Hepatocyte (in vitro differentiated cells): ENCODE measurements at regions not wholly inside any gene's neighbourhood (a gene's known extent, or its start where the extent isn't known, plus 50 kb on each side); places are given as distances from the start of the nearest gene placed in this dataset.

Experiments used
- DNase-seq: peaks from one replicate; pipeline ENCODE4 v3.0.0-alpha.2; 2016; ENCODE audit warnings: low spot score
- H2AFZ ChIP-seq: fragments of 200-600 bp; sonication (generic); 2 replicates; pipeline ENCODE4 v1.6.0; 2016; ENCODE audit warnings: antibody characterized with exemption, mild to moderate bottlenecking
- H3K27ac ChIP-seq: fragments of 200-600 bp; sonication (generic); 2 replicates; pipeline ENCODE4 v1.5.1; 2016; ENCODE audit warnings: mild to moderate bottlenecking
- H3K27me3 ChIP-seq: fragments of 200-600 bp; sonication (generic); 2 replicates; pipeline ENCODE4 v1.6.1; 2016
- H3K36me3 ChIP-seq: fragments of 200-600 bp; sonication (generic); replicated peaks from 2 replicates; pipeline ENCODE4 v1.5.1; 2016; ENCODE audit warnings: low read depth; ENCODE audit not compliant: insufficient read depth
- H3K4me1 ChIP-seq: fragments of 200-600 bp; sonication (generic); 2 replicates; pipeline ENCODE4 v1.5.1; 2016; ENCODE audit warnings: mild to moderate bottlenecking, moderate library complexity; ENCODE audit not compliant: insufficient read depth
- H3K4me2 ChIP-seq: fragments of 200-600 bp; sonication (generic); 2 replicates; pipeline ENCODE4 v1.6.0; 2016
- H3K4me3 ChIP-seq: fragments of 200-600 bp; sonication (generic); 2 replicates; pipeline ENCODE4 v1.5.1; 2016; ENCODE audit warnings: mild to moderate bottlenecking
- H3K79me2 ChIP-seq: fragments of 200-600 bp; sonication (generic); 2 replicates; pipeline ENCODE4 v1.6.0; 2017; ENCODE audit warnings: mild to moderate bottlenecking
- H3K9me2 ChIP-seq: fragments of 200-600 bp; sonication (generic); replicated peaks from 2 replicates; pipeline ENCODE4 v1.6.0; 2017; ENCODE audit warnings: mild to moderate bottlenecking; ENCODE audit not compliant: insufficient read depth
- H3K9me3 ChIP-seq: fragments of 200-600 bp; sonication (generic); 2 replicates; pipeline ENCODE4 v1.5.1; 2016; ENCODE audit warnings: low read depth, mild to moderate bottlenecking
- H4K20me1 ChIP-seq: fragments of 200-600 bp; sonication (generic); 2 replicates; pipeline ENCODE4 v1.6.0; 2016; ENCODE audit warnings: mild to moderate bottlenecking; ENCODE audit not compliant: insufficient read depth, poor library complexity, severe bottlenecking
- CTCF ChIP-seq: fragments of 200-600 bp; sonication (generic); IDR thresholded peaks from 2 replicates; pipeline ENCODE4 v1.5.1; 2016; ENCODE audit warnings: antibody characterized with exemption, mild to moderate bottlenecking; ENCODE audit not compliant: poor library complexity
- EZH2 ChIP-seq: fragments of 200-600 bp; sonication (generic); IDR thresholded peaks from 2 replicates; pipeline ENCODE4 v1.6.1; 2016; ENCODE audit warnings: antibody characterized with exemption, mild to moderate bottlenecking, borderline replicate concordance
- EZH2phosphoT487 ChIP-seq: fragments of 200-600 bp; sonication (generic); IDR thresholded peaks from one replicate; pipeline ENCODE4 v1.6.1; 2018; ENCODE audit warnings: antibody characterized with exemption, mild to moderate bottlenecking, low read depth, moderate library complexity; ENCODE audit not compliant: unreplicated experiment, severe bottlenecking
- WGBS: methylation state at CpG from one replicate; pipeline ENCODE4 v1.1.6; 2016; ENCODE audit warnings: low lambda C conversion rate; ENCODE audit errors: missing lambda C conversion rate; 5-methylcytosine and 5-hydroxymethylcytosine counted together

DNA sequence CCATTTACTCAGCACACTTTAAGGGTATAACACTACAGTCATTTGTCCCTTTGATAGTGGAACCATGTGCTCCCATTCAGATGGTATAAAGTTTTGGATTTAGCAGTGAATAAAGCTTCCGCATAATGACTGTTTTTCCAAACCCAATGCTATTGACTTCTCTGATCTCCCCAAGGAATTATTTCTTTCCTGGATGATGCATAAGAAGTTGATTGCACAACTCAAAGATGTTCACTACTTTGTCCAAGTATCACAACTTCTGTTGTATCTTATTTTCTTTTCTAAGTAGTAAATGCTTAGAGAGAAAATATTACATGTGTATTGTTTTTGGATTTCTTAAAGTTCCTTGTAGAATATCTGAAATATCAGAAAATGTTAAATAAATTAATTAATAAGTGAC lies 300.2 kb downstream of the GPM6A start:
- Histone ChIP-seq H3K4me2 (no peak overlapping the region), H3K27ac (no peak overlapping the region), H3K36me3 (no peaks in the 10 kb centered on the region), H3K9me3 (no peaks in the 10 kb centered on the region), H3K4me3 (no peak overlapping the region), H3K27me3 (no peaks in the 10 kb centered on the region), H2AFZ (no peak overlapping the region), H4K20me1 (no peaks in the 10 kb centered on the region), H3K9me2 (no peaks in the 10 kb centered on the region), H3K4me1 (no peaks in the 10 kb centered on the region), H3K79me2 (no peaks in the 10 kb centered on the region)
- TF ChIP-seq EZH2: no peak
- no peak for TF ChIP-seq EZH2phosphoT487
- no peak for TF ChIP-seq CTCF
- DNase-seq: no peak
- WGBS: 100% methylated on average over 1 of the region's 1 CpG

DNA sequence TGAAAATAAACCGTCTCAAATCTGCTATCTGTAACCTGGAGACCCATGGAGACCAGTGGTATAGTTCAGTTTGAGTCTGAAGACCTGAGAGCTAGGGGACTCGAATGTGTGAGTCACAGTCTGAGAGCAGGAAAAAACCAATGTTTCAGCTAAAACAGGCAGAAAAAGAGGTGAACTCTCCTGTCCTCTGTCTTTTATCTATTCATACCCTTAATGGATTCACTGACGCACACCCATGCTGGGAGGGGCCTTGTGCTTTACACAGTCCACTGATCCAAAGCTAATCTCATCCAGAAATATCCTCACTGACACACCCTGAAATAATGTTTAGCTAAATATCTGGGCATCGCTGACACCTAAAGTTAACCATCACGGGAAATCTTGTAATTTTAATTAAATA lies 297.9 kb downstream of the GPM6A start:
- Histone ChIP-seq H3K4me2 (no peak overlapping the region), H3K4me1 (no peaks in the 10 kb centered on the region), H3K4me3 (no peak overlapping the region), H2AFZ (no peak overlapping the region), H3K9me3 (no peaks in the 10 kb centered on the region), H3K27ac (no peak overlapping the region), H3K79me2 (no peaks in the 10 kb centered on the region), H4K20me1 (no peaks in the 10 kb centered on the region), H3K9me2 (no peaks in the 10 kb centered on the region), H3K36me3 (no peaks in the 10 kb centered on the region), H3K27me3 (no peaks in the 10 kb centered on the region)
- WGBS: 81% methylated on average over 5 of the region's 5 CpGs
- TF ChIP-seq EZH2 (no peak), EZH2phosphoT487 (no peak), CTCF (no peak)
- DNase-seq: no peak

- TF ChIP-seq EZH2phosphoT487: no peak
- TF ChIP-seq CTCF: no peak
- TF ChIP-seq EZH2: no peak
- Histone ChIP-seq H2AFZ (no peak overlapping the region), H3K27me3 (no peaks in the 10 kb centered on the region), H3K27ac (no peak overlapping the region), H3K9me3 (no peaks in the 10 kb centered on the region), H3K79me2 (no peaks in the 10 kb centered on the region), H3K9me2 (no peaks in the 10 kb centered on the region), H4K20me1 (no peaks in the 10 kb centered on the region), H3K36me3 (no peaks in the 10 kb centered on the region), H3K4me1 (no peaks in the 10 kb centered on the region), H3K4me2 (no peak overlapping the region), H3K4me3 (no peak overlapping the region)
- 93% methylated on average over 3 of the region's 3 CpGs for WGBS
- no peak for DNase-seq
Measured at GRCh38 chr4:175530655-175531054, 281.4 kb downstream of the GPM6A start.

GRCh38 chr4:175531405-175532091 lies 280.5 kb downstream of the GPM6A start:
- Histone ChIP-seq H3K4me2 (no peak overlapping the region), H3K27me3 (no peaks in the 10 kb centered on the region)
- DNase-seq: no peak

More at GRCh38 chr4:175531405-175532091, 280.5 kb downstream of the GPM6A start:
- H3K27ac ChIP-seq: no peak overlapping the region
- WGBS: 91% methylated on average over 4 of the region's 4 CpGs
- no peaks in the 10 kb centered on the region for H3K79me2 ChIP-seq
- H3K9me3 ChIP-seq: no peaks in the 10 kb centered on the region
- no peaks in the 10 kb centered on the region for H3K9me2 ChIP-seq
- H4K20me1 ChIP-seq: no peaks in the 10 kb centered on the region
- TF ChIP-seq EZH2 (no peak), EZH2phosphoT487 (no peak), CTCF (no peak)
- H3K36me3 ChIP-seq: no peaks in the 10 kb centered on the region
- no peak overlapping the region for H2AFZ ChIP-seq
- no peak overlapping the region for H3K4me3 ChIP-seq
- no peaks in the 10 kb centered on the region for H3K4me1 ChIP-seq
